ENCODE measurements at regions not wholly inside any gene's neighbourhood (a gene's known extent, or its start where the extent isn't known, plus 50 kb on each side); places are given as distances from the start of the nearest gene placed in this dataset.

GRCh38 chr15:77786956-77787355, 154.2 kb upstream of the LINGO1 start:
- DNase-seq (ENCODE audit: low spot score) = no peak

GRCh38 chr15:77786181-77786890, 153.6 kb upstream of the LINGO1 start:
- DNase-seq (ENCODE audit: low spot score) = no peak

- peak; percentile 64 for DNase-seq (ENCODE audit: low spot score)
Observed at GRCh38 chr15:77784361-77785292, 151.9 kb upstream of the LINGO1 start.

GRCh38 chr15:77783636-77784035, 150.9 kb upstream of the LINGO1 start:
- DNase-seq (ENCODE audit: low spot score) = no peak

GRCh38 chr15:77782691-77783090, 150.0 kb upstream of the LINGO1 start:
- DNase-seq (ENCODE audit: low spot score) = no peak

GRCh38 chr15:77781946-77782240, 149.2 kb upstream of the LINGO1 start:
- DNase-seq (ENCODE audit: low spot score) = no peak

- no peak for DNase-seq (ENCODE audit: low spot score)
Observed at GRCh38 chr15:77781151-77781945, 148.6 kb upstream of the LINGO1 start.

GRCh38 chr15:77778802-77779201, 146.1 kb upstream of the LINGO1 start:
- no peak for DNase-seq (ENCODE audit: low spot score)

GRCh38 chr15:77775837-77776236, 143.1 kb upstream of the LINGO1 start:
- no peak for DNase-seq (ENCODE audit: low spot score)

- no peak for DNase-seq (ENCODE audit: low spot score)
Observed at GRCh38 chr15:77775373-77775772, 142.7 kb upstream of the LINGO1 start.

- DNase-seq (ENCODE audit: low spot score) = no peak
Observed at GRCh38 chr15:77774350-77774749, 141.6 kb upstream of the LINGO1 start.

- DNase-seq (ENCODE audit: low spot score) = no peak
Observed at GRCh38 chr15:77773903-77774302, 141.2 kb upstream of the LINGO1 start.

- no peak for DNase-seq (ENCODE audit: low spot score)
Observed at GRCh38 chr15:77772641-77773402, 140.1 kb upstream of the LINGO1 start.

GRCh38 chr15:77771616-77772015, 138.9 kb upstream of the LINGO1 start:
- no peak for DNase-seq (ENCODE audit: low spot score)

GRCh38 chr15:77769700-77770099, 137.0 kb upstream of the LINGO1 start:
- no peak for DNase-seq (ENCODE audit: low spot score)

GRCh38 chr15:77768521-77769078, 135.9 kb upstream of the LINGO1 start:
- no peak for DNase-seq (ENCODE audit: low spot score)

GRCh38 chr15:77768107-77768506, 135.4 kb upstream of the LINGO1 start:
- no peak for DNase-seq (ENCODE audit: low spot score)

- no peak for DNase-seq (ENCODE audit: low spot score)
Observed at GRCh38 chr15:77764095-77764494, 131.4 kb upstream of the LINGO1 start.

GRCh38 chr15:77762747-77763355, 130.1 kb upstream of the LINGO1 start:
- DNase-seq (ENCODE audit: low spot score) = no peak

- DNase-seq (ENCODE audit: low spot score) = no peak
Observed at GRCh38 chr15:77759896-77760592, 127.3 kb upstream of the LINGO1 start.

GRCh38 chr15:77753939-77754338, 121.2 kb upstream of the LINGO1 start:
- no peak for DNase-seq (ENCODE audit: low spot score)
